ENCODE measurements at regions not wholly inside any gene's neighbourhood (a gene's known extent, or its start where the extent isn't known, plus 50 kb on each side); places are given as distances from the start of the nearest gene placed in this dataset.

- TF ChIP-seq CTCF (IDR thresholded peaks at IDR 0.05) (no peak), POLR2A (IDR thresholded peaks at IDR 0.05) (no peak)
These were observed 52.0 kb downstream of the ZC3H11B start for GRCh38 chr1:219560856-219561255.

Measured in adrenal gland (tissue), 5 donors.